ENCODE measurements at regions not wholly inside any gene's neighbourhood (a gene's known extent, or its start where the extent isn't known, plus 50 kb on each side); places are given as distances from the start of the nearest gene placed in this dataset.

- TF ChIP-seq SIN3A (conservative IDR thresholded peaks at IDR 0.05 in 1 of 2, IDR thresholded peaks at IDR 0.05 in 1 of 2; ENCODE audit: low read depth in 1 of 2, low read length in 2 of 2) (no peak), YY1 (IDR thresholded peaks at IDR 0.05; ENCODE audit: low read depth, low read length) (no peak), MAX (IDR thresholded peaks at IDR 0.05) (no peak)
Measured at GRCh38 chr2:236749346-236749745, 179.7 kb downstream of the ACKR3 start (continued).

Measured in H1 (cell line).